ENCODE measurements at regions not wholly inside any gene's neighbourhood (a gene's known extent, or its start where the extent isn't known, plus 50 kb on each side); places are given as distances from the start of the nearest gene placed in this dataset.
A peak's percentile ranks its signal among the peaks of the same experiment; 100 is the strongest.

GRCh38 chr6:26205161-26205624 lies 118.0 kb downstream of the HFE start:
- peak overlapping the region; percentile 89 for H3K27ac ChIP-seq
- TF ChIP-seq CTCF (conservative IDR thresholded peaks at IDR 0.05), result no peak

- peak overlapping the region; percentile 89 for H3K27ac ChIP-seq
- no peak for TF ChIP-seq CTCF (conservative IDR thresholded peaks at IDR 0.05)
Measured at GRCh38 chr6:26205625-26206574, 118.7 kb downstream of the HFE start.

- no peak for TF ChIP-seq CTCF (conservative IDR thresholded peaks at IDR 0.05)
- peak overlapping the region; percentile 89 for H3K27ac ChIP-seq
Measured at GRCh38 chr6:26206868-26207801, 119.9 kb downstream of the HFE start.

- H3K27ac ChIP-seq, result no peak overlapping the region
- TF ChIP-seq CTCF (conservative IDR thresholded peaks at IDR 0.05), result no peak
Measured at GRCh38 chr6:26211963-26212362, 124.7 kb downstream of the HFE start.

- no peak overlapping the region for H3K27ac ChIP-seq
- no peak for TF ChIP-seq CTCF (conservative IDR thresholded peaks at IDR 0.05)
Measured at GRCh38 chr6:26213334-26214075, 126.3 kb downstream of the HFE start.

GRCh38 chr6:26214803-26215584 lies 127.8 kb downstream of the HFE start:
- peak overlapping the region; percentile 93 for H3K27ac ChIP-seq

More at GRCh38 chr6:26214803-26215584, 127.8 kb downstream of the HFE start:
- no peak for TF ChIP-seq CTCF (conservative IDR thresholded peaks at IDR 0.05)

Data from VCaP (cell line).